GM18508 (cell line): ENCODE measurements at regions not wholly inside any gene's neighbourhood (a gene's known extent, or its start where the extent isn't known, plus 50 kb on each side); places are given as distances from the start of the nearest gene placed in this dataset.
"Not testable (repeated sequence)": the region's sequence is repeated elsewhere in the genome, so short reads cannot be mapped to it uniquely, and the experiment has no call there.

Experiments
- ATAC-seq: cut with Tn5 transposase; IDR thresholded peaks from one replicate; pipeline ENCODE4 v1.9.1; 2021; ENCODE audit warnings: moderate number of reproducible peaks; ENCODE audit not compliant: insufficient read depth, unreplicated experiment

GRCh38 chr10:106114656-106115186, 1049.8 kb downstream of the SORCS1 start:
- no peak for ATAC-seq

DNA sequence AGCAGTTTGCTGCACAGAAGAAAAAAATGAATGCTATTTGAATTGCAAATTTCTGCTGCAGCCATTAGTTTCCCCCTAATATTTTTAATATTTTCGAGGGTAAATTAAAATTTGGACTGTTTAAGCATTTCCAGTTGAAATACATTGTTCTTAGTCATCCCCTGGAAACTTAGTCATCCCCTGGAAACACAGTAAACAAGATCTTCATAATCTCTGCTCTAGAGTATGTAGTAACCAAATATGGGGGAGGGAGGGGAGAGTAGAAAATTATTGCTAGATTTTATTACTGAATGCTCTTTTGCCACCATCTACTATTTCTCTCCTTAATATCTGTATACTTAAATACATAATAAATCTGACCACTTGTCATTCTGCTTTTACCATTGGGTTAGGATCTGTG, 1053.3 kb downstream of the SORCS1 start:
- no peak for ATAC-seq

GRCh38 chr10:106107706-106108105, 1056.8 kb downstream of the SORCS1 start:
- no peak for ATAC-seq

DNA sequence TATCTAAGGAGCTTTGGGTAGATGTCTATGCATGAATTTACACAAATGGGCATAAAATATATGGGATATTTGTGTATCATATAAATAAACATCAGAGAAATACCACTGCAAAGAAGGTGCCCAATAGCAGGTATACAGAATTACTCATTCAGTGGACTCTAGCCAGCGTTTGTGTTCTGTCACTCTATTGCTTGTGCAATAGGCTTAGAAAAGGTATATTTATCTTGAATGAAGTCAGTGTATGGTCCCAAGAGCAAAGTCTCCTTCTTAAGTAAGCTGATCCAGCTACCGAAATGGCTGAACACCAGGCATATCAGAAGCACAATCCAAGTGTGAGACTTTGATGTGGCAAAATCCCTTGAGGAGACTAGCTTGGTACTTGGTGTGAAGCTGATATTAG, 1058.4 kb downstream of the SORCS1 start:
- no peak for ATAC-seq

DNA sequence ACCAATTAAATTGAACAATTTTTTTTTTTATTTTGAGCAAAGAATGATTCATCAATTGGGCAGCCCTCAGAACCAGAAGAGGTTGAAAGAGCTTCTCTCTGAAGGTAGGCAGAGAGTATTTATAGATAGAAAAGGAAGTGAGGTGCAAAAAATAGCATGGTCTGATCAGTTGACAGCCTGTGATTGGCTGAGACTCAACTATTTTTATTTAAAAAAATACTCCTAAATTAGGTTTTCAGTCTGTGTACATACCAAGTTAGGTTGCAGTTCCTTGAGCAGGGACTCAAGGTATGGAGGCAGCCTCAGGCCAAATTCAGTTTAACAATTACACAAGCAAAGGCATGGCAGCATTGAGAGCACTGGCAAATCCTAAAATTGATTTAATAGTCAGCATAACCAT, 1074.7 kb downstream of the SORCS1 start:
- no peak for ATAC-seq

- no peak for ATAC-seq
Observed at GRCh38 chr10:106086391-106086790, 1078.1 kb downstream of the SORCS1 start.

- no peak for ATAC-seq
Observed at GRCh38 chr10:106083572-106083971, 1080.9 kb downstream of the SORCS1 start.

DNA sequence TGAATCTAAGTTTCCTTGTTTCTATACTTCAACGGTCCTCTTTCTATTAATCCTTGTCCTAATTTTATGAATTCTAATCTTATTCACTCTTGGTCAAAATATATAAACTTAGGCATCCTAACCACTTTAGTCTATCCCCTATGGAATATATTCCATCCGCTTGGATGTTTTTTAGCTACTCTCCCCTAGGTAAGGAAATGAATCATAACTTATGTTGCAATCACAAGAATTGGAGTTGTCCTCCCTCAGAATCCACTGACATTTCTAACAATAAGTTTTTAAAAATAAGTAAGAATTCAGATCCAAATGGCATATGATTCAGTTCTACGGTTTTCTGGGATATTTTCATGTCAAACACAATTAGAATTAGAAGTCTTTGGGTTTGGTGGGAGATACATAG, 1081.6 kb downstream of the SORCS1 start:
- no peak for ATAC-seq

GRCh38 chr10:106078895-106079576, 1085.5 kb downstream of the SORCS1 start:
- ATAC-seq: no peak

DNA sequence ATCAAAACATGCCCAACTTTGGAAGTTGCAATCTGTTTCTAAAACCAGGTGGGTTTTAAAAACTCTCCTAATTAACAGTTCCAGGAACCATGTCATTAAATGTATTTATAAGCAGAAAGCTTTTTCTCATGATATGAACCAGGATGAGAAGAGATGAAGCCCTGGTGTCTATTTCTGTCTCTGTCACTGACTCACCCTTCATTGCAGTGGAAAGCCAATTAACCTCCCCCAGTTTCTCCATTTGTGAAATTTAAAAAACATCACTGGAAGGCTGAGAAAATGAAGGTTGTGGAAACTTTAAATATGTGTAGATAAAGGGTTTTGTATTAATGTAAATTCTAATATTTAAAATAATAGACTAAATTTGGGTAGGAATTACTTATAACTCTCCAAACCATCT, 1088.0 kb downstream of the SORCS1 start:
- ATAC-seq: no peak

- ATAC-seq: no peak
Observed at GRCh38 chr10:106053061-106053460, 1111.4 kb downstream of the SORCS1 start.

GRCh38 chr10:106044503-106044902, 1120.0 kb downstream of the SORCS1 start:
- ATAC-seq: no peak

GRCh38 chr10:106043863-106044262, 1120.6 kb downstream of the SORCS1 start:
- no peak for ATAC-seq

- no peak for ATAC-seq
Observed at GRCh38 chr10:106038246-106038645, 1126.3 kb downstream of the SORCS1 start.

DNA sequence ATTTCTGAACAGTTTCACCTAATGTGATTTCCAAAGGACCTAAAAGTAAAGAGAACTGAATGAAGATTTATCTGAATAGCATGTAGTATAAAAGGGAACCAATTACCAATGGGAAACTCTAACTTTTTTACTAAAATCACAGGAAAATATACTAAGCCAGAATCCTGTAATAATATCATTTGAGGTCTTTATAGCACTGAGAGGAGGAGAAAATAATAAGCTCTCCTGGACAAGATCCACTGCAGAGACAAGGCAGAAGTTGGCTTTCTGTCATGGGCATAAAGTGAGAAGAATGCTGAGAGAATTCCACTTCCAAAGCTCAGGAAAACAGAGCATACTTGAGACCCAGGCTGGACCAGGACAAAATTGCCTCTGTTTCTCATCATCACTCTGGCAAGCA, 1131.4 kb downstream of the SORCS1 start:
- no peak for ATAC-seq

- ATAC-seq: no peak
Observed at GRCh38 chr10:106032450-106033002, 1132.0 kb downstream of the SORCS1 start.

GRCh38 chr10:106027240-106027639, 1137.3 kb downstream of the SORCS1 start:
- ATAC-seq: no peak

DNA sequence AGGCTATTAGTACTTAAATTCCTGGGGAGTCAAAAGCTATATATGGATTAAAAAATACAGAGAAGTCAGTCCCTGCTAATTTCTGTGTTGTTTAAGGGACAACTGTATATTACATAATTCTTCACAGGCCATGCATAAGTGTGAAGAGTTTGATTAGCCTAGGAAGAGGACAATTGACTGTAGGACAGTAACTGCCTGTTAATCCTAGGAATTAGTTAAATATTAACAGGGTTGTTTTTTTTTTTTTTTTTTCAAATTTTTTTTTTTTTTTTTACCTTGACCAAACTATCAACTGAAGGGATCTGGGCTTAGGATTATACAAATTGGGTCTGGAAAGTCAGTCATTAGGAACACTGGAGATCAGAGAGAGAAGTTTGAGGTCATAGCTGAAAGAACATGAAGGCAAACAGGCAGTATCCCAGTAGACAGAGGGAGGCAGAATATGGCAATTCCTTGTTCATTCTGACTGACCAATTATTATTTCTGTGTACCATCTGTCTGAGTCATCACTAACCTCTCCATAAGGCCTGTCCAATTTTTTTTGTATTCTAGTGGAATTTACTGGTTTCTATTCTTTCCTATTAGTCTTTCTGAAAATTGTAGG, 1139.2 kb downstream of the SORCS1 start:
- no peak for ATAC-seq

DNA sequence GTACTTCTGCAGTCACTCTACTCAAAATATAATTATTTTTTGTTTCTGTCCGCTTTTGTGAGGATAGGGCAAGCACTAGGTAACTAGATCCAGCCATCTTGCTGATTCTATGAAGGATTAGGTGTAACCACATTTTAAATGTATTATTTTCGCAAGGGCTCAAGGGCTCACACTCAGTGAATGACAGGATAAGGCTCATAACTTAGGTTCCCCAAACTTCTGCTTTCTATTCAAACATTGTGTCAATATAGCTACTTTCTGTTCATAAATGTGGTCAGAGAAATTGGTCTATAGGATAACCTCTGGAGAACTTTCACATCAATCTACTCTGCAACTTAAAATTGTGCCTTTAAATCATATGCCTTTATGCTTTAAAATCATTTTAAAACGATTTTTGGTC, 1141.2 kb downstream of the SORCS1 start:
- no peak for ATAC-seq

DNA sequence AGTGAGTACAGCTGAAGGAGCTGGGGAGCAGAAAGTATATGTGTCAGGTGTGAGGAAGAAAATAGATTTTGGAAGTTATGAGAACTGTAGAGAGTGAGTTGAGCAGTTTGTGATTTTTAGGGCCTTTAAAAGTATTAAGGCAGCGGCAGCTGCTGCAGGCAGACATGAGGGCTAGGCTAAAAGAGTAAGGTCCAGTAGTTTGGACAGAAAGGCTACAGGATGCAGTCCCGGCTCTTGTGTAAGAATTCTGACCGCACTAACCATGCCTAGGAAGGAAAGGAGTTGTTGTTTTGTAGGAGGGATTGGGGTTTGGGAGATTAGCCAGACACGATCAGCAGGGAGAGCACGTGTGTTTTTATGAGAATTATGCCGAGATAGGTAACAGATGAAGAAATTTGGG, 1144.9 kb downstream of the SORCS1 start:
- ATAC-seq: not testable (repeated sequence)

DNA sequence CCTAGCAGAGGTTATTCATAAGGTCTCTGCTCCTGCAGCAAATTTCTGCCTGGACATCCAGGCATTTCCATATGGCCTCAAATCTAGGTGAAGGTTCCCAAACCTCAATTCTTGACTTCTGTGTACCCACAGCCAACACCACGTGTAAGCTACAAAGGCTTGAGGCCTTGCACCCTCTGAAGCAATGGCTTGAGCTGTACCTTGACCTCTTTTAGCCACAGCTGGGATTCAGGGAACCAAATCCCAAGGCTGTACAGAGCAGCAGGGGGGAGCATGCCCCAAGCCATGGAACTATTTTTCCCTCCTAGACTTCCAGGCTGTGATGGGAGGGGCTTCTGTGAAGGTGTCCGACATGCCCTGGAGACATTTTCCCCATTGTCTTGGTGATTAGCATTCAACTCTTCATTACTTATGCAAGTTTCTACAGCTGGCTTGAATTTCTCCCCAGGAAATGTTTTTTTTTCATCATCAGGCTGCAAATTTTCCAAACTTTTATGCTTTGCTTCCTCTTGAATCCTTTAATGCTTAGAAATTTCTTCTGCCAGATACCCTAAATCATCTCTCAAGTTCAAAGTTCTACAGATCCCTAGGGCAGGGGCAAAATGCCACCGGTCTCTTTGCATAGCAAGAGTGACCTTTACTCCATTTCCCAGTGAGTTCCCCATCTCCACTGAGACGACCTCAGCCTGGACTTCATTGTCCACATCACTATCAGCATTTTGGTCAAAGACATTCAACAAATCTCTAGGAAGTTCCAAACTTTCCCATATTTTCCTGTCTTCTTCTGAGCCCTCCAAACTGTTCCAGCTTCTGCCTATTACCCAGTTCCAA, 1148.9 kb downstream of the SORCS1 start:
- ATAC-seq: not testable (repeated sequence)
